ENCODE measurements at regions not wholly inside any gene's neighbourhood (a gene's known extent, or its start where the extent isn't known, plus 50 kb on each side); places are given as distances from the start of the nearest gene placed in this dataset.
"Not testable (repeated sequence)": the region's sequence is repeated elsewhere in the genome, so short reads cannot be mapped to it uniquely, and the experiment has no call there.

GRCh38 chr4:167985565-167985964 lies 106.8 kb upstream of the ANXA10 start:
- no peak for TF ChIP-seq CTCF (IDR thresholded peaks at IDR 0.05; ENCODE audit: extremely low read depth, missing control alignments)
- no peak for DNase-seq (ENCODE audit: low spot score)

- TF ChIP-seq CTCF (IDR thresholded peaks at IDR 0.05; ENCODE audit: extremely low read depth, missing control alignments): no peak
- DNase-seq (ENCODE audit: low spot score): no peak
Observed at GRCh38 chr4:167986044-167986443, 106.3 kb upstream of the ANXA10 start.

GRCh38 chr4:167987285-167987684 lies 105.1 kb upstream of the ANXA10 start:
- no peak for DNase-seq (ENCODE audit: low spot score)
- TF ChIP-seq CTCF (IDR thresholded peaks at IDR 0.05; ENCODE audit: extremely low read depth, missing control alignments): no peak

- TF ChIP-seq CTCF (IDR thresholded peaks at IDR 0.05; ENCODE audit: extremely low read depth, missing control alignments): no peak
- DNase-seq (ENCODE audit: low spot score): no peak
Observed at GRCh38 chr4:167989815-167990214, 102.5 kb upstream of the ANXA10 start.

- DNase-seq (ENCODE audit: low spot score): not testable (repeated sequence)
Observed at GRCh38 chr4:168008112-168008511, 84.2 kb upstream of the ANXA10 start.

GRCh38 chr4:168019019-168019651 lies 73.2 kb upstream of the ANXA10 start:
- DNase-seq (ENCODE audit: low spot score): no peak
- no peak for TF ChIP-seq CTCF (IDR thresholded peaks at IDR 0.05; ENCODE audit: extremely low read depth, missing control alignments)

- no peak for DNase-seq (ENCODE audit: low spot score)
- TF ChIP-seq CTCF (IDR thresholded peaks at IDR 0.05; ENCODE audit: extremely low read depth, missing control alignments): no peak
Observed at GRCh38 chr4:168019921-168020320, 72.4 kb upstream of the ANXA10 start.

GRCh38 chr4:168021666-168022065 lies 70.7 kb upstream of the ANXA10 start:
- DNase-seq (ENCODE audit: low spot score): no peak
- no peak for TF ChIP-seq CTCF (IDR thresholded peaks at IDR 0.05; ENCODE audit: extremely low read depth, missing control alignments)
